ENCODE measurements at regions not wholly inside any gene's neighbourhood (a gene's known extent, or its start where the extent isn't known, plus 50 kb on each side); places are given as distances from the start of the nearest gene placed in this dataset.

- Mint-ChIP-seq H3K4me3 (no peak overlapping the region), H3K27me3 (no peaks in the 10 kb centered on the region), H3K36me3 (no peaks in the 10 kb centered on the region), H3K27ac (no peak overlapping the region), H3K9me3 (peaks cover 9 to 16% (median 14%) of the 10 kb centered on the region in 3 donors), H3K4me1 (no peaks in the 10 kb centered on the region)
- 75% methylated on average over 3 of the region's 5 CpGs for WGBS (ENCODE audit: insufficient coverage)
- Histone ChIP-seq H3K4me1 (ENCODE audit: control insufficient read depth in 1 of 2, extremely low read depth in 1 of 2, insufficient read depth in 2 of 2, low read length in 2 of 2) (no peaks in the 10 kb centered on the region), H3K9me3 (no peaks in the 10 kb centered on the region), H3K27ac (ENCODE audit: low read length) (no peak overlapping the region), H3K4me3 (ENCODE audit: control insufficient read depth in 1 of 2, extremely low read depth in 1 of 2, low read length in 1 of 2) (no peak overlapping the region), H3K36me3 (ENCODE audit: control insufficient read depth in 2 of 2, extremely low read depth in 1 of 2, insufficient read depth in 1 of 2, low read length in 1 of 2) (no peaks in the 10 kb centered on the region), H3K27me3 (replicated peaks in 1 of 2; ENCODE audit: control insufficient read depth in 2 of 2, extremely low read depth in 1 of 2, insufficient read depth in 2 of 2, low read length in 1 of 2) (peaks cover 0 to 2% of the 10 kb centered on the region in 2 experiments)
- DNase-seq = no peak
- POLR2A ChIA-PET = no interaction called here
- no peak for ATAC-seq (replicated peaks in 1 of 4)
- CTCF ChIA-PET = no interaction called here
Measured at GRCh38 chr7:68739306-68739705, 859.0 kb upstream of the AUTS2 start.

GRCh38 chr7:68744036-68744435, 854.2 kb upstream of the AUTS2 start:
- Mint-ChIP-seq H3K27ac (no peak overlapping the region), H3K4me3 (no peak overlapping the region), H3K27me3 (no peaks in the 10 kb centered on the region), H3K36me3 (no peaks in the 10 kb centered on the region), H3K9me3 (peaks cover under 1 to 4% (median 2%) of the 10 kb centered on the region in 3 donors), H3K4me1 (no peaks in the 10 kb centered on the region)
- no peaks in the 10 kb centered on the region for H3K4me1 ChIP-seq (ENCODE audit: control insufficient read depth in 1 of 2, extremely low read depth in 1 of 2, insufficient read depth in 2 of 2, low read length in 2 of 2)
- DNase-seq = no peak
- no peaks in the 10 kb centered on the region for H3K36me3 ChIP-seq (ENCODE audit: control insufficient read depth in 2 of 2, extremely low read depth in 1 of 2, insufficient read depth in 1 of 2, low read length in 1 of 2)
- POLR2A ChIA-PET = no interaction called here
- WGBS (ENCODE audit: insufficient coverage) = 93% methylated on average over 3 of the region's 5 CpGs
- H3K27ac ChIP-seq (ENCODE audit: low read length) = no peak overlapping the region
- no peak for ATAC-seq (replicated peaks in 1 of 4)
- H3K4me3 ChIP-seq (ENCODE audit: control insufficient read depth in 1 of 2, extremely low read depth in 1 of 2, low read length in 1 of 2) = no peak overlapping the region
- H3K27me3 ChIP-seq (replicated peaks in 1 of 2; ENCODE audit: control insufficient read depth in 2 of 2, extremely low read depth in 1 of 2, insufficient read depth in 2 of 2, low read length in 1 of 2) = peaks cover 0 to 2% of the 10 kb centered on the region in 2 experiments
- CTCF ChIA-PET = no interaction called here
- H3K9me3 ChIP-seq = no peaks in the 10 kb centered on the region

DNA sequence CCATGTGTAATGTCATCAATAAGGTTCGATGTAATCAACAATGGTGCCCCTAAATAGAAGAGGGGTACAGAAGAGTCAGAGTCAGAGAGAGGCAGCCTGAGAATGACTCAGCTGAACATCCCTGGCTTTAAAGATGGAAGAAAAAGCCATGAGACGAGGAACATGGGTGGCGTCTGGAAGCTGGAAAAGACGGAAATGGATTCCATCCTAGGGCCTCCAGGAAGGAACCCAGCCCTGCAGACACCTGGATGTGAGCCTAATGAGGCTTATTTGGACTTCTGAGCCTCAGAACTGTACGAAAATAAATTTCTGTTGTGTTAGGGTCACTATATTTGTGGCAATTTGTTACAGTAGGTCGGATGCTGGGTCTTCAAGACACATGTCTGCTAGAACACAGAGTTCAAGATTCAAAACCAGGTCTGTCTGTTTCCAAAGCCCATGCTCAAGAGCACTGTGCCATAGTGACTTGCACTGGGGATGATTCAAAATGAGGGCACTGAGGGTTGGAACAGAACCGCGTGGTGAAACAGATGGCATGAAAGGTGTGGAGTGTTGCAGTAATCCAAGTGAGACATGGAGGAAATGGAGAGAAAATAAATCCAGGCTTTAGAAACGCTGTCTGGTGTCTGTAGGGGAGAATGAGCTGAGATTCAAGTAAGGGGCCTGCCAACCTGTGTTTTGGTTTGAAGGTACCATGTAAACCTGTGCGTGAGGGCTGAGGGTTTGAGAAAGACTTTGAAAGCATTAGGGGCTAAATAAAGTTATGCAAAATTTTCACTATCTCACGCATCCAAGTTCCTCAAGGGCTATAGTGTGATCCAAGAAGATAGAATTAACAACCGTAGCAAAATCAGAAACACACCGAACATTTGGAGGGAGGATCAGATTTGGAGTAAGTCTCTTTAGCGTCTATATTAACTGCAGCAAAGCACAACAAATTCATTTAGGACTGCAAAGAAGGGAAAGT, 849.1 kb upstream of the AUTS2 start:
- H3K9me3 ChIP-seq = no peaks in the 10 kb centered on the region
- WGBS (ENCODE audit: insufficient coverage) = 71% methylated on average over 9 of the region's 14 CpGs
- ChIA-PET POLR2A (no interaction called here), CTCF (no interaction called here)
- DNase-seq = no peak
- no peak overlapping the region for H3K27ac ChIP-seq (ENCODE audit: low read length)
- H3K36me3 Mint-ChIP-seq = no peaks in the 10 kb centered on the region
- no peaks in the 10 kb centered on the region for H3K27me3 Mint-ChIP-seq
- no peaks in the 10 kb centered on the region for H3K4me1 Mint-ChIP-seq
- H3K4me3 Mint-ChIP-seq = no peak overlapping the region
- no peak for ATAC-seq (replicated peaks in 1 of 4)
- H3K27me3 ChIP-seq (replicated peaks in 1 of 2; ENCODE audit: control insufficient read depth in 2 of 2, extremely low read depth in 1 of 2, insufficient read depth in 2 of 2, low read length in 1 of 2) = no peaks in the 10 kb centered on the region
- H3K4me3 ChIP-seq (ENCODE audit: control insufficient read depth in 1 of 2, extremely low read depth in 1 of 2, low read length in 1 of 2) = no peak overlapping the region
- no peaks in the 10 kb centered on the region for H3K36me3 ChIP-seq (ENCODE audit: control insufficient read depth in 2 of 2, extremely low read depth in 1 of 2, insufficient read depth in 1 of 2, low read length in 1 of 2)
- H3K27ac Mint-ChIP-seq = no peak overlapping the region
- no peaks in the 10 kb centered on the region for H3K4me1 ChIP-seq (ENCODE audit: control insufficient read depth in 1 of 2, extremely low read depth in 1 of 2, insufficient read depth in 2 of 2, low read length in 2 of 2)
- H3K9me3 Mint-ChIP-seq = peaks cover 9 to 17% (median 12%) of the 10 kb centered on the region in 3 donors

GRCh38 chr7:68752485-68753178, 845.6 kb upstream of the AUTS2 start:
- Mint-ChIP-seq H3K9me3 (peaks cover 11 to 17% (median 13%) of the 10 kb centered on the region in 3 donors), H3K36me3 (no peaks in the 10 kb centered on the region), H3K27ac (no peak overlapping the region), H3K4me1 (no peaks in the 10 kb centered on the region), H3K27me3 (no peaks in the 10 kb centered on the region), H3K4me3 (no peak overlapping the region)
- ATAC-seq (replicated peaks in 1 of 4) (no peak), DNase-seq (no peak)
- Histone ChIP-seq H3K4me1 (ENCODE audit: control insufficient read depth in 1 of 2, extremely low read depth in 1 of 2, insufficient read depth in 2 of 2, low read length in 2 of 2) (no peaks in the 10 kb centered on the region), H3K27ac (ENCODE audit: low read length) (no peak overlapping the region), H3K4me3 (ENCODE audit: control insufficient read depth in 1 of 2, extremely low read depth in 1 of 2, low read length in 1 of 2) (no peak overlapping the region), H3K27me3 (replicated peaks in 1 of 2; ENCODE audit: control insufficient read depth in 2 of 2, extremely low read depth in 1 of 2, insufficient read depth in 2 of 2, low read length in 1 of 2) (no peaks in the 10 kb centered on the region), H3K9me3 (no peaks in the 10 kb centered on the region), H3K36me3 (ENCODE audit: control insufficient read depth in 2 of 2, extremely low read depth in 1 of 2, insufficient read depth in 1 of 2, low read length in 1 of 2) (no peaks in the 10 kb centered on the region)
- ChIA-PET CTCF (no interaction called here), POLR2A (no interaction called here)
- 71% methylated on average over 5 of the region's 5 CpGs for WGBS (ENCODE audit: insufficient coverage)

DNA sequence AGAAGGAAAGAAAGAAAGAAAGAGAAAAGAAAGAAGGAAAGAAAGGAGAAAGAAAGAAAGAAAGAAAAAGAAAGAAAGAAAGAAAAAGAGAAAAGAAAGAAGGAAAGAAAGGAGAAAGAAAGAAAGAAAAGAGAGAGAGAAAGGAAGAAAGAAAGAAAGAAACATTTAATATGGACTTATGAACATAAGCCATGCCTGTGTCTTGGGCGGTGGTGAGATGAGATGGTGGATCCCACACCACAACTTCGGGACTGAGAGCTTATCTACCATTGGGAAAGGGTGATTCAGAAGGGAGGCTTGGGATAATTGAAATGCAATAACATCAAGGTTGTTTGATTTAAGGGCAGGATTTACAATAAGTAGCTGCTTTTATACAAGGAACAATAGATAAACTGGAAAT, 843.9 kb upstream of the AUTS2 start:
- ATAC-seq (replicated peaks in 1 of 4) = no peak
- POLR2A ChIA-PET = interaction anchor here in 1 of 2 donors (0.6 kb wide), 1 partner anchor 113 kb away, joined by 3 read pairs; no protein-coding TSS in a partner anchor
- no peaks in the 10 kb centered on the region for H3K36me3 ChIP-seq (ENCODE audit: control insufficient read depth in 2 of 2, extremely low read depth in 1 of 2, insufficient read depth in 1 of 2, low read length in 1 of 2)
- DNase-seq = no peak
- H3K27ac ChIP-seq (ENCODE audit: low read length) = no peak overlapping the region
- Mint-ChIP-seq H3K9me3 (peaks cover 12 to 17% (median 14%) of the 10 kb centered on the region in 3 donors), H3K4me1 (no peaks in the 10 kb centered on the region), H3K4me3 (no peak overlapping the region), H3K36me3 (no peaks in the 10 kb centered on the region), H3K27me3 (no peaks in the 10 kb centered on the region), H3K27ac (no peak overlapping the region)
- CTCF ChIA-PET = no interaction called here
- H3K27me3 ChIP-seq (replicated peaks in 1 of 2; ENCODE audit: control insufficient read depth in 2 of 2, extremely low read depth in 1 of 2, insufficient read depth in 2 of 2, low read length in 1 of 2) = no peaks in the 10 kb centered on the region
- WGBS (ENCODE audit: insufficient coverage) = no CpG with 5 or more reads among the region's 2 CpGs
- H3K9me3 ChIP-seq = no peaks in the 10 kb centered on the region
- no peaks in the 10 kb centered on the region for H3K4me1 ChIP-seq (ENCODE audit: control insufficient read depth in 1 of 2, extremely low read depth in 1 of 2, insufficient read depth in 2 of 2, low read length in 2 of 2)
- H3K4me3 ChIP-seq (ENCODE audit: control insufficient read depth in 1 of 2, extremely low read depth in 1 of 2, low read length in 1 of 2) = no peak overlapping the region

DNA sequence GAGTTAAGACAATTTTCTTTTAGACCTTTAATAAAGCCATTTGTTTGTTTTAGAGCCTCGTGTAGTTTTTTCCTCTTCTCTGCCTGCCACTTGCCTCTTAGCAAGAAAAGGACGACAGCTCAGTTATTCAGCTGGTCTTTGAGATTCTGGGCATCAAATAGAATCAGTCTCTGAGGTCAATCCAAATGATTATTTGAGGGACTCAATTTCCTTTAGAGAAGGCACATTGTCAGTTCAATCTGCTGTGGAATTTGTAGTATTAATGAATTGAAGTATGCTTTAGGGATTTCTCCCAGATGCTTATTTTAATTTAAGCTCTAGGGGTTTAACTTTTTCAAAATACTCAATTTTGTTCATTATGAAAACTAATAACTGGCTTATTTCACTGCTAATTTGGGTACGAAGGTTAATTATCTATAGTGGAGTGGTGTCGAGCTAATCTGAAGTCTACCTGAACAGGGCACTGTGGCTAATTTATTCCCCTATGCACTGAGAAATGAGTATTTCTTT, 841.2 kb upstream of the AUTS2 start:
- H3K27me3 Mint-ChIP-seq = no peaks in the 10 kb centered on the region
- no peaks in the 10 kb centered on the region for H3K27me3 ChIP-seq (replicated peaks in 1 of 2; ENCODE audit: control insufficient read depth in 2 of 2, extremely low read depth in 1 of 2, insufficient read depth in 2 of 2, low read length in 1 of 2)
- ATAC-seq (replicated peaks in 1 of 4) (no peak), DNase-seq (no peak)
- H3K4me3 Mint-ChIP-seq = no peak overlapping the region
- CTCF ChIA-PET = no interaction called here
- H3K36me3 Mint-ChIP-seq = no peaks in the 10 kb centered on the region
- no peak overlapping the region for H3K4me3 ChIP-seq (ENCODE audit: control insufficient read depth in 1 of 2, extremely low read depth in 1 of 2, low read length in 1 of 2)
- H3K27ac ChIP-seq (ENCODE audit: low read length) = no peak overlapping the region
- no peaks in the 10 kb centered on the region for H3K9me3 ChIP-seq
- POLR2A ChIA-PET = interaction anchor here in 1 of 2 donors (0.5 kb wide), 1 partner anchor 1323 kb away, joined by 6 read pairs; no protein-coding TSS in a partner anchor
- H3K27ac Mint-ChIP-seq = no peak overlapping the region
- peaks cover 8 to 14% (median 12%) of the 10 kb centered on the region in 3 donors for H3K9me3 Mint-ChIP-seq
- no peaks in the 10 kb centered on the region for H3K36me3 ChIP-seq (ENCODE audit: control insufficient read depth in 2 of 2, extremely low read depth in 1 of 2, insufficient read depth in 1 of 2, low read length in 1 of 2)
- no peaks in the 10 kb centered on the region for H3K4me1 ChIP-seq (ENCODE audit: control insufficient read depth in 1 of 2, extremely low read depth in 1 of 2, insufficient read depth in 2 of 2, low read length in 2 of 2)
- no CpG with 5 or more reads among the region's 4 CpGs for WGBS (ENCODE audit: insufficient coverage)
- H3K4me1 Mint-ChIP-seq = no peaks in the 10 kb centered on the region
